ENCODE measurements at regions not wholly inside any gene's neighbourhood (a gene's known extent, or its start where the extent isn't known, plus 50 kb on each side); places are given as distances from the start of the nearest gene placed in this dataset.

DNA sequence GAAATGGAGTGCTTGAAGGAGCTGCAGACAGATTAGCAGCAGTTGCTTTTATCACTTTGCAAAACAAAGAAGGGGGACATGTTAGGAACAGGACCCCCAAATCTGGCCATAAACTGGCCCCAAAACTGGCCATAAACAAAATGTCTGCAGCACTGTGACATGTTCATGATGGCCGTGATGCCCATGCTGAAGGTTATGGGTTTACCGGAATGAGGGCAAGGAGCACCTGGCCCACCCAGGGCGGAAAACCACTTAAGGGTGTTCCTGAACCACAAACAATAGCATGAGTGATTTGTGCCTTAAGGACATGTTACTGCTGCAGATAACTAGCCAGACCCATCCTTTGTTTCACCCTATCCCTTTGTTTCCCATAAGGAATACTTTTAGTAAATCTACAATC lies 79.6 kb upstream of the GC start:
- TF ChIP-seq, protein P1, sequence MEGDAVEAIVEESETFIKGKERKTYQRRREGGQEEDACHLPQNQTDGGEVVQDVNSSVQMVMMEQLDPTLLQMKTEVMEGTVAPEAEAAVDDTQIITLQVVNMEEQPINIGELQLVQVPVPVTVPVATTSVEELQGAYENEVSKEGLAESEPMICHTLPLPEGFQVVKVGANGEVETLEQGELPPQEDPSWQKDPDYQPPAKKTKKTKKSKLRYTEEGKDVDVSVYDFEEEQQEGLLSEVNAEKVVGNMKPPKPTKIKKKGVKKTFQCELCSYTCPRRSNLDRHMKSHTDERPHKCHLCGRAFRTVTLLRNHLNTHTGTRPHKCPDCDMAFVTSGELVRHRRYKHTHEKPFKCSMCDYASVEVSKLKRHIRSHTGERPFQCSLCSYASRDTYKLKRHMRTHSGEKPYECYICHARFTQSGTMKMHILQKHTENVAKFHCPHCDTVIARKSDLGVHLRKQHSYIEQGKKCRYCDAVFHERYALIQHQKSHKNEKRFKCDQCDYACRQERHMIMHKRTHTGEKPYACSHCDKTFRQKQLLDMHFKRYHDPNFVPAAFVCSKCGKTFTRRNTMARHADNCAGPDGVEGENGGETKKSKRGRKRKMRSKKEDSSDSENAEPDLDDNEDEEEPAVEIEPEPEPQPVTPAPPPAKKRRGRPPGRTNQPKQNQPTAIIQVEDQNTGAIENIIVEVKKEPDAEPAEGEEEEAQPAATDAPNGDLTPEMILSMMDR (conservative IDR thresholded peaks at IDR 0.05): no peak
- no peak for TF ChIP-seq EZH2 (IDR thresholded peaks at IDR 0.05; ENCODE audit: low read depth)
